GM23338 (cell line): ENCODE measurements at regions not wholly inside any gene's neighbourhood (a gene's known extent, or its start where the extent isn't known, plus 50 kb on each side); places are given as distances from the start of the nearest gene placed in this dataset.

Source experiments
- ATAC-seq: fragments of 200-7000 bp; cut with Tn5 transposase; 3 replicates; pipeline ENCODE4 v1.9.1; 2020
- DNase-seq: peaks from one replicate; pipeline ENCODE4 v3.0.0-alpha.2; 2015; ENCODE audit warnings: low spot score
- H2AFZ ChIP-seq: fragments of 200-600 bp; sonication (generic); 2 replicates; pipeline ENCODE4 v1.8.0; 2016; ENCODE audit warnings: antibody characterized with exemption, mild to moderate bottlenecking, moderate library complexity
- H3F3A ChIP-seq: fragments of 200-600 bp; sonication (generic); replicated peaks from 2 replicates; pipeline ENCODE4 v1.8.0; 2017; ENCODE audit warnings: antibody characterized with exemption, mixed run types, low read depth
- H3K27ac ChIP-seq: fragments of 200-600 bp; sonication (generic); 2 replicates; pipeline ENCODE4 v1.6.1; 2016; ENCODE audit warnings: low read depth
- H3K27me3 ChIP-seq: fragments of 200-600 bp; sonication (generic); 2 replicates; pipeline ENCODE4 v1.8.0; 2016; ENCODE audit warnings: mild to moderate bottlenecking, mixed run types, moderate library complexity; ENCODE audit not compliant: insufficient read depth
- H3K36me3 ChIP-seq: fragments of 200-600 bp; sonication (generic); 2 replicates; pipeline ENCODE4 v1.8.0; 2016; ENCODE audit warnings: mild to moderate bottlenecking; ENCODE audit not compliant: insufficient read depth
- H3K4me1 ChIP-seq: fragments of 200-600 bp; sonication (generic); 2 replicates; pipeline ENCODE4 v1.8.0; 2016; ENCODE audit warnings: mild to moderate bottlenecking, moderate library complexity; ENCODE audit not compliant: insufficient read depth
- H3K4me2 ChIP-seq: fragments of 200-600 bp; sonication (generic); 2 replicates; pipeline ENCODE4 v1.7.1; 2017; ENCODE audit warnings: mixed run types
- H3K4me3 ChIP-seq: fragments of 200-600 bp; sonication (generic); 2 replicates; pipeline ENCODE4 v1.6.1; 2016; ENCODE audit warnings: mixed run types
- H3K79me2 ChIP-seq: fragments of 200-600 bp; sonication (generic); replicated peaks from 2 replicates; pipeline ENCODE4 v1.8.0; 2017; ENCODE audit warnings: mild to moderate bottlenecking; ENCODE audit not compliant: insufficient read depth
- H3K9me2 ChIP-seq: fragments of 200-600 bp; sonication (generic); 2 replicates; pipeline ENCODE4 v1.8.0; 2017; ENCODE audit not compliant: insufficient read depth
- H4K20me1 ChIP-seq: fragments of 200-600 bp; sonication (generic); replicated peaks from 2 replicates; pipeline ENCODE4 v1.8.0; 2017; ENCODE audit warnings: mild to moderate bottlenecking; ENCODE audit not compliant: insufficient read depth
- H3K27ac Mint-ChIP-seq: 2 replicates; pipeline ENCODE4 v1.8.0; 2020; ENCODE audit warnings: inconsistent platforms, mild to moderate bottlenecking, moderate library complexity, mixed read lengths
- H3K27me3 Mint-ChIP-seq: 3 replicates; pipeline ENCODE4 v1.8.0; 2022; ENCODE audit warnings: low read depth, mild to moderate bottlenecking, moderate library complexity, mixed read lengths, inconsistent platforms; ENCODE audit not compliant: insufficient read depth, poor library complexity
- H3K36me3 Mint-ChIP-seq: 3 replicates; pipeline ENCODE4 v1.8.0; 2021; ENCODE audit warnings: low read depth, mild to moderate bottlenecking, inconsistent platforms, moderate library complexity, mixed read lengths
- H3K4me1 Mint-ChIP-seq: 3 replicates; pipeline ENCODE4 v1.8.0; 2020; ENCODE audit warnings: mild to moderate bottlenecking, inconsistent platforms, mixed read lengths
- H3K4me3 Mint-ChIP-seq: 3 replicates; pipeline ENCODE4 v1.8.0; 2021; ENCODE audit warnings: moderate library complexity, mild to moderate bottlenecking, inconsistent platforms, mixed read lengths
- H3K9me3 Mint-ChIP-seq: 3 replicates; pipeline ENCODE4 v1.8.0; 2020; ENCODE audit warnings: moderate library complexity, mild to moderate bottlenecking, inconsistent platforms, mixed read lengths
- EZH2 ChIP-seq: fragments of 200-600 bp; sonication (generic); IDR thresholded peaks from one replicate; pipeline ENCODE4 v1.8.0; 2017; ENCODE audit warnings: antibody characterized with exemption, mild to moderate bottlenecking, low read depth; ENCODE audit not compliant: unreplicated experiment
- EZH2phosphoT487 ChIP-seq: fragments of 200-600 bp; sonication (generic); IDR thresholded peaks from one replicate; pipeline ENCODE4 v1.8.1; 2018; ENCODE audit warnings: antibody characterized with exemption; ENCODE audit not compliant: unreplicated experiment
- JUNB ChIP-seq: IDR thresholded peaks from one replicate; pipeline ENCODE4 v1.6.1; 2016; ENCODE audit warnings: antibody characterized with exemption; ENCODE audit not compliant: unreplicated experiment
- NANOG ChIP-seq: IDR thresholded peaks from 2 replicates; pipeline ENCODE4 v1.6.1; 2016; ENCODE audit warnings: antibody characterized with exemption, borderline replicate concordance
- STAT1 ChIP-seq: IDR thresholded peaks from one replicate; pipeline ENCODE4 v1.6.1; 2016; ENCODE audit warnings: antibody characterized with exemption; ENCODE audit not compliant: unreplicated experiment
- ZNF114 ChIP-seq: fragments of 250-450 bp; sonication (Bioruptor Pico); IDR thresholded peaks from 2 replicates; pipeline ENCODE4 v1.5.0; 2020; ENCODE audit warnings: mild to moderate bottlenecking, moderate library complexity
- ZNF331 ChIP-seq: fragments of 250-450 bp; sonication (Bioruptor Pico); IDR thresholded peaks from 2 replicates; pipeline ENCODE4 v1.5.0; 2020; ENCODE audit warnings: low read depth, mild to moderate bottlenecking, moderate library complexity
- TF ChIP-seq, protein P1 (sequence below), 2 experiments: fragments of 200-600 bp in 1 of 2; sonication (generic) in 1 of 2; conservative IDR thresholded peaks; 2 replicates each; pipeline versions ENCODE4 v1.5.1 to v1.6.1; 2016 to 2017; ENCODE audit warnings: antibody characterized with exemption in 2 of 2, low read depth in 2 of 2, mild to moderate bottlenecking in 2 of 2, moderate library complexity in 1 of 2
- TF ChIP-seq, protein P2 (sequence below): IDR thresholded peaks from 2 replicates; pipeline ENCODE4 v1.6.1; 2016; ENCODE audit warnings: antibody characterized with exemption
- TF ChIP-seq, protein P3 (sequence below): fragments of 250-450 bp; sonication (Bioruptor Pico); IDR thresholded peaks from 2 replicates; pipeline ENCODE4 v1.5.0; 2020; ENCODE audit warnings: mild to moderate bottlenecking, moderate library complexity

DNA sequence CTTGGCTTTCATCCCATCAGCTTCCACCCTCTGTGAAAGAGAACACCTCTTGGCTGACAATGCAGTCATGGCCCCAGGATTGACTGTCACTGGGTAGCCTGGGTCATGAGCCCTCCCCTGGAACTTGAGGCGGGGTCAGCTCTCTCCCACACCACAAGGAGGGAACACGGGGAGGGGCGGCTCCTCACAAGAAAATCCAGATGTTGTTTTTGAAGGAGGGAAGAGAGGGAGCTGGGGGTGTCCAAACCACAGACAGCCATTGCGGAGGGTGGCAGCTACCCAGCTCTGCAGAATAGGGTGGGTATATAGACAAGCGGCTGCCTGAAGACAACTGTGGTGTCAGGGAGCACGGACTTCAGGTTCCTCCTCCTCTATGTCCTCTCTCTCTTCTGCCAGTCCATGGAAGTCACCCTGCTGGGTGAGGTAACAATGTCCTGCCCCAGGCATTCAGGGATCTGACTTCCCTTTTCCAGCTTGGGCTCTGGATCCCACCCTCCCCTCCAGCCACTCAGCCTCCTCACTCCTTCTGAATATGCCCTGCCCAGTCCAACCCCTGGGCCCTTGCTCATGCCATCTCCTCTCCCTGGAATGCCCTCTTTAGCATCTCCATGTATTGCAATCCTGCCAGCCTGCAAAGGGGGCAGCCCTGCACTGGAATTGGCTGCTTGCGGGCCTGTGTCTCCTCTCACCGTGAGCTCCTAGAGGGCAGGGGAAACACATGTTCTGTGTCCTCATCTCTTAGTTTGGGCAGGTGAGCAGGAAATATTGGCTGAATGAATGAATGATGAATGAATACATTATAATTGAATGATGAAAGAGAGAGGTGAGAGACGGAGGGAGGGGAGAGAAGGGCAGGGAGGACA lies 60.9 kb upstream of the RUNX3 start:
- Histone ChIP-seq H3K9me2 (no peaks in the 10 kb centered on the region), H2AFZ (no peak overlapping the region), H4K20me1 (no peaks in the 10 kb centered on the region), H3K4me1 (no peaks in the 10 kb centered on the region), H3K4me2 (no peak overlapping the region), H3K27ac (no peak overlapping the region), H3F3A (no peaks in the 10 kb centered on the region), H3K79me2 (no peaks in the 10 kb centered on the region), H3K4me3 (no peak overlapping the region), H3K27me3 (no peaks in the 10 kb centered on the region), H3K36me3 (no peaks in the 10 kb centered on the region)
- Mint-ChIP-seq H3K36me3 (no peaks in the 10 kb centered on the region), H3K4me3 (no peak overlapping the region), H3K27ac (no peak overlapping the region), H3K9me3 (no peaks in the 10 kb centered on the region; the same call in 2 of the 3 replicates), H3K27me3 (peaks cover 2% of the 10 kb centered on the region), H3K4me1 (peaks cover 10% of the 10 kb centered on the region; the same call in 2 of the 3 replicates)
- no peak for DNase-seq
- no peak for TF ChIP-seq ZNF331 (CRISPR knock-in tag)
- TF ChIP-seq, protein P1, sequence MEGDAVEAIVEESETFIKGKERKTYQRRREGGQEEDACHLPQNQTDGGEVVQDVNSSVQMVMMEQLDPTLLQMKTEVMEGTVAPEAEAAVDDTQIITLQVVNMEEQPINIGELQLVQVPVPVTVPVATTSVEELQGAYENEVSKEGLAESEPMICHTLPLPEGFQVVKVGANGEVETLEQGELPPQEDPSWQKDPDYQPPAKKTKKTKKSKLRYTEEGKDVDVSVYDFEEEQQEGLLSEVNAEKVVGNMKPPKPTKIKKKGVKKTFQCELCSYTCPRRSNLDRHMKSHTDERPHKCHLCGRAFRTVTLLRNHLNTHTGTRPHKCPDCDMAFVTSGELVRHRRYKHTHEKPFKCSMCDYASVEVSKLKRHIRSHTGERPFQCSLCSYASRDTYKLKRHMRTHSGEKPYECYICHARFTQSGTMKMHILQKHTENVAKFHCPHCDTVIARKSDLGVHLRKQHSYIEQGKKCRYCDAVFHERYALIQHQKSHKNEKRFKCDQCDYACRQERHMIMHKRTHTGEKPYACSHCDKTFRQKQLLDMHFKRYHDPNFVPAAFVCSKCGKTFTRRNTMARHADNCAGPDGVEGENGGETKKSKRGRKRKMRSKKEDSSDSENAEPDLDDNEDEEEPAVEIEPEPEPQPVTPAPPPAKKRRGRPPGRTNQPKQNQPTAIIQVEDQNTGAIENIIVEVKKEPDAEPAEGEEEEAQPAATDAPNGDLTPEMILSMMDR (conservative IDR thresholded peaks at IDR 0.05; ENCODE audit: low read depth in 2 of 2) = peak; percentile 20 to 21; a peak in 1 of 4 replicates
- ATAC-seq = peak; percentile 51

DNA sequence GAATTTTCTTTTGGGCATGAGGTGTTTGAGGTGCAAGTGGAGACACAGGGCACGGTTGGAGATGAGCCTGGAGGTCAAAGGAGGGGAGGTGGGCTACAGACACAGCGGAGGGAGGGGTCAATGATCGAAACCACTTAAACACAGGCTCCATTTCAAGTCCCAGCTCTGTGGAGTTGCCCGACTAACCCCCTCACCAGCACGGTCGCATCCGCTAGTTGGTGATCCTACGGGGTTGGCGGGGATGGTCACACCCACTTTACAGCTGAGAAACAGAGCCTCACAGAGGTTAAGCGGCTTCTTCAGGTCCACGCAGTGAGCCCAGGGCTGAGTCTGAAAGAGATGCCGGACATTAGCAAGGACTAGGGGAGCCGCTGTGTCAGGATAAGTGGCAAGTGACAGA lies 60.1 kb upstream of the RUNX3 start:
- H3K27ac Mint-ChIP-seq = no peak overlapping the region
- DNase-seq (no peak), ATAC-seq (no peak)
- no peaks in the 10 kb centered on the region for H3K9me2 ChIP-seq
- H3F3A ChIP-seq = no peaks in the 10 kb centered on the region
- H3K27me3 ChIP-seq = no peaks in the 10 kb centered on the region
- peaks cover 10% of the 10 kb centered on the region; the same call in 2 of the 3 replicates for H3K4me1 Mint-ChIP-seq
- no peaks in the 10 kb centered on the region for H3K4me1 ChIP-seq
- H3K4me2 ChIP-seq = no peak overlapping the region
- H4K20me1 ChIP-seq = no peaks in the 10 kb centered on the region
- no peaks in the 10 kb centered on the region; the same call in 1 of the 3 replicates for H3K9me3 Mint-ChIP-seq
- no peak overlapping the region for H2AFZ ChIP-seq
- H3K79me2 ChIP-seq = no peaks in the 10 kb centered on the region
- H3K36me3 Mint-ChIP-seq = no peaks in the 10 kb centered on the region; the same call in 2 of the 3 replicates
- no peak overlapping the region for H3K4me3 Mint-ChIP-seq
- H3K27ac ChIP-seq = no peak overlapping the region
- H3K27me3 Mint-ChIP-seq = peaks cover 2% of the 10 kb centered on the region
- H3K36me3 ChIP-seq = no peaks in the 10 kb centered on the region
- no peak overlapping the region for H3K4me3 ChIP-seq
- TF ChIP-seq, protein P2, sequence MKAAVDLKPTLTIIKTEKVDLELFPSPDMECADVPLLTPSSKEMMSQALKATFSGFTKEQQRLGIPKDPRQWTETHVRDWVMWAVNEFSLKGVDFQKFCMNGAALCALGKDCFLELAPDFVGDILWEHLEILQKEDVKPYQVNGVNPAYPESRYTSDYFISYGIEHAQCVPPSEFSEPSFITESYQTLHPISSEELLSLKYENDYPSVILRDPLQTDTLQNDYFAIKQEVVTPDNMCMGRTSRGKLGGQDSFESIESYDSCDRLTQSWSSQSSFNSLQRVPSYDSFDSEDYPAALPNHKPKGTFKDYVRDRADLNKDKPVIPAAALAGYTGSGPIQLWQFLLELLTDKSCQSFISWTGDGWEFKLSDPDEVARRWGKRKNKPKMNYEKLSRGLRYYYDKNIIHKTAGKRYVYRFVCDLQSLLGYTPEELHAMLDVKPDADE = no peak
- TF ChIP-seq ZNF114 = no peak
- TF ChIP-seq ZNF331 (CRISPR knock-in tag) = no peak
- TF ChIP-seq JUNB = no peak
- no peak for TF ChIP-seq STAT1
- TF ChIP-seq, protein P3, sequence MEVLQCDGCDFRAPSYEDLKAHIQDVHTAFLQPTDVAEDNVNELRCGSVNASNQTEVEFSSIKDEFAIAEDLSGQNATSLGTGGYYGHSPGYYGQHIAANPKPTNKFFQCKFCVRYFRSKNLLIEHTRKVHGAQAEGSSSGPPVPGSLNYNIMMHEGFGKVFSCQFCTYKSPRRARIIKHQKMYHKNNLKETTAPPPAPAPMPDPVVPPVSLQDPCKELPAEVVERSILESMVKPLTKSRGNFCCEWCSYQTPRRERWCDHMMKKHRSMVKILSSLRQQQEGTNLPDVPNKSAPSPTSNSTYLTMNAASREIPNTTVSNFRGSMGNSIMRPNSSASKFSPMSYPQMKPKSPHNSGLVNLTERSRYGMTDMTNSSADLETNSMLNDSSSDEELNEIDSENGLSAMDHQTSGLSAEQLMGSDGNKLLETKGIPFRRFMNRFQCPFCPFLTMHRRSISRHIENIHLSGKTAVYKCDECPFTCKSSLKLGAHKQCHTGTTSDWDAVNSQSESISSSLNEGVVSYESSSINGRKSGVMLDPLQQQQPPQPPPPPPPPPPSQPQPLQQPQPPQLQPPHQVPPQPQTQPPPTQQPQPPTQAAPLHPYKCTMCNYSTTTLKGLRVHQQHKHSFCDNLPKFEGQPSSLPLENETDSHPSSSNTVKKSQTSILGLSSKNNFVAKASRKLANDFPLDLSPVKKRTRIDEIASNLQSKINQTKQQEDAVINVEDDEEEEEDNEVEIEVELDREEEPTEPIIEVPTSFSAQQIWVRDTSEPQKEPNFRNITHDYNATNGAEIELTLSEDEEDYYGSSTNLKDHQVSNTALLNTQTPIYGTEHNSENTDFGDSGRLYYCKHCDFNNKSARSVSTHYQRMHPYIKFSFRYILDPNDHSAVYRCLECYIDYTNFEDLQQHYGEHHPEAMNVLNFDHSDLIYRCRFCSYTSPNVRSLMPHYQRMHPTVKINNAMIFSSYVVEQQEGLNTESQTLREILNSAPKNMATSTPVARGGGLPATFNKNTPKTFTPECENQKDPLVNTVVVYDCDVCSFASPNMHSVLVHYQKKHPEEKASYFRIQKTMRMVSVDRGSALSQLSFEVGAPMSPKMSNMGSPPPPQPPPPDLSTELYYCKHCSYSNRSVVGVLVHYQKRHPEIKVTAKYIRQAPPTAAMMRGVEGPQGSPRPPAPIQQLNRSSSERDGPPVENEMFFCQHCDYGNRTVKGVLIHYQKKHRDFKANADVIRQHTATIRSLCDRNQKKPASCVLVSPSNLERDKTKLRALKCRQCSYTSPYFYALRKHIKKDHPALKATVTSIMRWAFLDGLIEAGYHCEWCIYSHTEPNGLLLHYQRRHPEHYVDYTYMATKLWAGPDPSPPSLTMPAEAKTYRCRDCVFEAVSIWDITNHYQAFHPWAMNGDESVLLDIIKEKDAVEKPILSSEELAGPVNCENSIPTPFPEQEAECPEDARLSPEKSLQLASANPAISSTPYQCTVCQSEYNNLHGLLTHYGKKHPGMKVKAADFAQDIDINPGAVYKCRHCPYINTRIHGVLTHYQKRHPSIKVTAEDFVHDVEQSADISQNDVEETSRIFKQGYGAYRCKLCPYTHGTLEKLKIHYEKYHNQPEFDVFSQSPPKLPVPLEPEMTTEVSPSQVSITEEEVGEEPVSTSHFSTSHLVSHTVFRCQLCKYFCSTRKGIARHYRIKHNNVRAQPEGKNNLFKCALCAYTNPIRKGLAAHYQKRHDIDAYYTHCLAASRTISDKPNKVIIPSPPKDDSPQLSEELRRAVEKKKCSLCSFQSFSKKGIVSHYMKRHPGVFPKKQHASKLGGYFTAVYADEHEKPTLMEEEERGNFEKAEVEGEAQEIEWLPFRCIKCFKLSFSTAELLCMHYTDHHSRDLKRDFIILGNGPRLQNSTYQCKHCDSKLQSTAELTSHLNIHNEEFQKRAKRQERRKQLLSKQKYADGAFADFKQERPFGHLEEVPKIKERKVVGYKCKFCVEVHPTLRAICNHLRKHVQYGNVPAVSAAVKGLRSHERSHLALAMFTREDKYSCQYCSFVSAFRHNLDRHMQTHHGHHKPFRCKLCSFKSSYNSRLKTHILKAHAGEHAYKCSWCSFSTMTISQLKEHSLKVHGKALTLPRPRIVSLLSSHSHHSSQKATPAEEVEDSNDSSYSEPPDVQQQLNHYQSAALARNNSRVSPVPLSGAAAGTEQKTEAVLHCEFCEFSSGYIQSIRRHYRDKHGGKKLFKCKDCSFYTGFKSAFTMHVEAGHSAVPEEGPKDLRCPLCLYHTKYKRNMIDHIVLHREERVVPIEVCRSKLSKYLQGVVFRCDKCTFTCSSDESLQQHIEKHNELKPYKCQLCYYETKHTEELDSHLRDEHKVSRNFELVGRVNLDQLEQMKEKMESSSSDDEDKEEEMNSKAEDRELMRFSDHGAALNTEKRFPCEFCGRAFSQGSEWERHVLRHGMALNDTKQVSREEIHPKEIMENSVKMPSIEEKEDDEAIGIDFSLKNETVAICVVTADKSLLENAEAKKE (CRISPR knock-in tag) = no peak
- no peak for TF ChIP-seq NANOG
- no peak for TF ChIP-seq EZH2phosphoT487
- no peak for TF ChIP-seq EZH2
